ENCODE measurements at regions not wholly inside any gene's neighbourhood (a gene's known extent, or its start where the extent isn't known, plus 50 kb on each side); places are given as distances from the start of the nearest gene placed in this dataset.

GRCh38 chr6:155706341-155706740, 250.7 kb upstream of the NOX3 start:
- H3K27me3 ChIP-seq (ENCODE audit: control insufficient read depth, insufficient read depth, low read length) = no peaks in the 10 kb centered on the region
- no peak for DNase-seq (ENCODE audit: low read depth)
- no peaks in the 10 kb centered on the region for H3K36me3 ChIP-seq (ENCODE audit: control insufficient read depth, insufficient read depth, low read length)
- ChIA-PET CTCF (no interaction called here), POLR2A (no interaction called here)
- no peak overlapping the region for H3K4me3 ChIP-seq (ENCODE audit: low read depth, low read length)
- TF ChIP-seq, protein P1, sequence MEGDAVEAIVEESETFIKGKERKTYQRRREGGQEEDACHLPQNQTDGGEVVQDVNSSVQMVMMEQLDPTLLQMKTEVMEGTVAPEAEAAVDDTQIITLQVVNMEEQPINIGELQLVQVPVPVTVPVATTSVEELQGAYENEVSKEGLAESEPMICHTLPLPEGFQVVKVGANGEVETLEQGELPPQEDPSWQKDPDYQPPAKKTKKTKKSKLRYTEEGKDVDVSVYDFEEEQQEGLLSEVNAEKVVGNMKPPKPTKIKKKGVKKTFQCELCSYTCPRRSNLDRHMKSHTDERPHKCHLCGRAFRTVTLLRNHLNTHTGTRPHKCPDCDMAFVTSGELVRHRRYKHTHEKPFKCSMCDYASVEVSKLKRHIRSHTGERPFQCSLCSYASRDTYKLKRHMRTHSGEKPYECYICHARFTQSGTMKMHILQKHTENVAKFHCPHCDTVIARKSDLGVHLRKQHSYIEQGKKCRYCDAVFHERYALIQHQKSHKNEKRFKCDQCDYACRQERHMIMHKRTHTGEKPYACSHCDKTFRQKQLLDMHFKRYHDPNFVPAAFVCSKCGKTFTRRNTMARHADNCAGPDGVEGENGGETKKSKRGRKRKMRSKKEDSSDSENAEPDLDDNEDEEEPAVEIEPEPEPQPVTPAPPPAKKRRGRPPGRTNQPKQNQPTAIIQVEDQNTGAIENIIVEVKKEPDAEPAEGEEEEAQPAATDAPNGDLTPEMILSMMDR (IDR thresholded peaks at IDR 0.05; ENCODE audit: insufficient read depth, low read depth, low read length) = no peak

DNA sequence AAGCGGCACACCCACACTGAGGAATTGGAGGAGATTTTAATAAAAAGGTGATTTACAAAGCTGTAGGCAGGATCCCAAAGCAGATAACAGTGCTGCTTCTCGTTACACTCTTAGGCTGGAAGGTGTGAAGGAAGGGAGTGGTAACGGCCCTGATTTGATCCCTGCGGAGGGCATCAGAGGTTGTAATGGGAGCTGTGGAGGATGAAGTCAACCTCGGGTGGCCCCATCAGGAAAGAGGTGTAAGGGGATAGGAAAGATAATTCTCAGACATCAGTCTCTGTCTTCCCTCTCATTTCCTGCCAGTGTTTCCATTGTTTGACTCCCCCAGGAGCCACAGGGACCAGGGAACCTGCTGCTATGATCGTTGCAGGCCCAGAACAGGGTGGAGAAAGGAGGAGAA, 245.7 kb upstream of the NOX3 start:
- TF ChIP-seq, protein P1 (IDR thresholded peaks at IDR 0.05; ENCODE audit: insufficient read depth, low read depth, low read length) = no peak
- no peak for DNase-seq (ENCODE audit: low read depth)
- ChIA-PET POLR2A (no interaction called here), CTCF (no interaction called here)
- Histone ChIP-seq H3K27me3 (ENCODE audit: control insufficient read depth, insufficient read depth, low read length) (no peaks in the 10 kb centered on the region), H3K36me3 (ENCODE audit: control insufficient read depth, insufficient read depth, low read length) (no peaks in the 10 kb centered on the region), H3K4me3 (ENCODE audit: low read depth, low read length) (no peak overlapping the region)

- ChIA-PET POLR2A (no interaction called here), CTCF (interaction anchor here (1.0 kb wide), 1 partner anchor 9 kb away, joined by 3 read pairs; no protein-coding TSS in a partner anchor)
- no peak for DNase-seq (ENCODE audit: low read depth)
Measured at GRCh38 chr6:155695495-155695894, 239.9 kb upstream of the NOX3 start.

GRCh38 chr6:155694419-155694790, 238.8 kb upstream of the NOX3 start:
- TF ChIP-seq, protein P1 (IDR thresholded peaks at IDR 0.05; ENCODE audit: insufficient read depth, low read depth, low read length) = no peak
- no peak overlapping the region for H3K4me3 ChIP-seq (ENCODE audit: low read depth, low read length)
- ChIA-PET CTCF (no interaction called here), POLR2A (no interaction called here)
- H3K36me3 ChIP-seq (ENCODE audit: control insufficient read depth, insufficient read depth, low read length) = no peaks in the 10 kb centered on the region
- no peak for DNase-seq (ENCODE audit: low read depth)
- no peaks in the 10 kb centered on the region for H3K27me3 ChIP-seq (ENCODE audit: control insufficient read depth, insufficient read depth, low read length)

More at GRCh38 chr6:155695495-155695894, 239.9 kb upstream of the NOX3 start:
- no peak overlapping the region for H3K4me3 ChIP-seq (ENCODE audit: low read depth, low read length)
- H3K36me3 ChIP-seq (ENCODE audit: control insufficient read depth, insufficient read depth, low read length) = no peaks in the 10 kb centered on the region
- no peaks in the 10 kb centered on the region for H3K27me3 ChIP-seq (ENCODE audit: control insufficient read depth, insufficient read depth, low read length)
- TF ChIP-seq, protein P1 (IDR thresholded peaks at IDR 0.05; ENCODE audit: insufficient read depth, low read depth, low read length) = no peak

DNA sequence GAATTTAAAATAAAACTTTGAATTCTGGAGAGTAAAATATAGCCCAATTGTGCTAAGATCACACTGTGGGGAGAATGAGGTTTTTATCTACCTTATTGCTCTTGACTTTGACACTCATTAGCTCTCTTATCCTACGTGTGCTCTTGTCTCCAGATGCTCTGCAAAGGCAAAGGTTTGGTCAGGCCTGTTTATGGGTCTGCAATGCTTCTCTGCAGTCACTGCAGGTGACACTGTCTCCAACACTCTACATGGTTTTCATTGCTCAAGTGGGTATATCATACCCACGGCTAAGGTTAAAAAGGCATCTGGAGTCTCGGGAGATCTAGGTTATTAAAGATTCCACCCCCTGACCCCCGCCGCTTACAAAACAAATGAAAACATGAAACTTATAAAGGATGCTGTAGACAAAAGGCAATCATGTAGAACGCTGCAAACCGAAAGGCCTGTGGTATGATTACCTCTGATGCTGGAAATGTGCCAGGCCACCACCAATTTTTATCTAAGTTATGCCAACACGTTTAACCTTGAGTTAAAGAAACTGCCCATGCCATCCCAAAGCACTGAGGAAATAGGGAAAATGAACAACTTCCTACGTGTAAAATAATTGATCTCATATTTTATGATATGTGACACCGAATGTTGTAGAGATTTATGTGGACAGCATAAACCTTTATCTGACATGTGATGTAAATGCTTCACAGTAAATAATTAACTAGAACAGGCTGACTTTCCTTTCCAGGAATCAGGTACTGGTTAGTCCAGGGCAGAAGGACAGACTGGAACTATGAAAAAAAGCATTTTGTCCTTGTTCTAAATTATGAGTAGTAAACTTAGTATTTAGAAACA, 238.2 kb upstream of the NOX3 start:
- TF ChIP-seq, protein P1 (IDR thresholded peaks at IDR 0.05; ENCODE audit: insufficient read depth, low read depth, low read length) = no peak
- no peaks in the 10 kb centered on the region for H3K36me3 ChIP-seq (ENCODE audit: control insufficient read depth, insufficient read depth, low read length)
- POLR2A ChIA-PET = no interaction called here
- H3K4me3 ChIP-seq (ENCODE audit: low read depth, low read length) = no peak overlapping the region
- H3K27me3 ChIP-seq (ENCODE audit: control insufficient read depth, insufficient read depth, low read length) = no peaks in the 10 kb centered on the region
- no peak for DNase-seq (ENCODE audit: low read depth)
- CTCF ChIA-PET = interaction anchor here (0.7 kb wide), 1 partner anchor 83 kb away, joined by 3 read pairs; no protein-coding TSS in a partner anchor
